Fibroblast of mammary gland (primary cell): ENCODE measurements at regions not wholly inside any gene's neighbourhood (a gene's known extent, or its start where the extent isn't known, plus 50 kb on each side); places are given as distances from the start of the nearest gene placed in this dataset.
A peak's percentile ranks its signal among the peaks of the same experiment; 100 is the strongest.

Experiments
- DNase-seq: peaks from one replicate; pipeline ENCODE4 v3.0.0-alpha.2; 2010; ENCODE audit warnings: low read depth
- H3K4me3 ChIP-seq: 2 replicates; pipeline ENCODE4 v1.5.1; 2011; ENCODE audit warnings: low read depth, mild to moderate bottlenecking, low read length, moderate library complexity; ENCODE audit not compliant: control insufficient read depth
- CTCF ChIP-seq: conservative IDR thresholded peaks from 2 replicates; pipeline ENCODE4 v1.5.1; 2011; ENCODE audit warnings: low read depth, low read length, inconsistent platforms; ENCODE audit not compliant: control insufficient read depth, insufficient read depth

- no peak overlapping the region for H3K4me3 ChIP-seq
- DNase-seq, result no peak
- no peak for TF ChIP-seq CTCF
These were observed 51.8 kb upstream of the B3GALNT1 start for GRCh38 chr3:161156936-161157335.

- DNase-seq, result no peak
- H3K4me3 ChIP-seq, result no peak overlapping the region
- no peak for TF ChIP-seq CTCF
These were observed 56.5 kb upstream of the B3GALNT1 start for GRCh38 chr3:161161603-161162002.

- TF ChIP-seq CTCF, result no peak
- DNase-seq, result peak; percentile 96
- no peak overlapping the region for H3K4me3 ChIP-seq
These were observed 57.8 kb upstream of the NMD3 start for GRCh38 chr3:161163297-161163696.

- TF ChIP-seq CTCF, result no peak
- DNase-seq, result no peak
- no peak overlapping the region for H3K4me3 ChIP-seq
These were observed 55.1 kb upstream of the NMD3 start for GRCh38 chr3:161166051-161166450.

GRCh38 chr3:161171113-161171512, 50.0 kb upstream of the NMD3 start:
- H3K4me3 ChIP-seq, result no peak overlapping the region
- DNase-seq, result peak; percentile 93
- no peak for TF ChIP-seq CTCF
